GM19035 (cell line): ENCODE measurements at regions not wholly inside any gene's neighbourhood (a gene's known extent, or its start where the extent isn't known, plus 50 kb on each side); places are given as distances from the start of the nearest gene placed in this dataset.

ENCODE experiments used
- ATAC-seq: cut with Tn5 transposase; IDR thresholded peaks from one replicate; pipeline ENCODE4 v1.9.1; 2021; ENCODE audit not compliant: unreplicated experiment

GRCh38 chr7:97601931-97602457 lies 129.9 kb upstream of the TAC1 start:
- ATAC-seq: no peak

DNA sequence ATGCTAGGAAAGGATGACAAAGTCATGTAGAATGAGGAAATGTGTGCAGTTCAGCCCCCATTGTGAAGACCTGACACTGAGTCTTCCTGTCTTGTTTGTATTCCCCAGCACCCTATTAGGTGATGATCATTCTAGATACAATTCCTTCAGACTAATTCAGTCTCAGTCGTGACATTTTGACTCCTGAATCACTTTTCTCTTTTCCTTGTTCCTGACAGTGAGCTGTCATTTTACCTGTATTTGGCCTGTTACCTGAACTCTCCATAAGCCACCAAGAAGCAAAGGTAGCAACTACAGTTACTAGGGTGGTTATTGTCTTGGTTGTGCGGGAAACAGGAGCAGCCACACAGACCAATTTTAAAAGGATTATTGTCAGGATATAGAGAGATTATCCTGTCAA lies 111.4 kb upstream of the TAC1 start:
- ATAC-seq: no peak

- peak; percentile 89 for ATAC-seq
Observed at GRCh38 chr7:97623333-97623732, 108.6 kb upstream of the TAC1 start.

DNA sequence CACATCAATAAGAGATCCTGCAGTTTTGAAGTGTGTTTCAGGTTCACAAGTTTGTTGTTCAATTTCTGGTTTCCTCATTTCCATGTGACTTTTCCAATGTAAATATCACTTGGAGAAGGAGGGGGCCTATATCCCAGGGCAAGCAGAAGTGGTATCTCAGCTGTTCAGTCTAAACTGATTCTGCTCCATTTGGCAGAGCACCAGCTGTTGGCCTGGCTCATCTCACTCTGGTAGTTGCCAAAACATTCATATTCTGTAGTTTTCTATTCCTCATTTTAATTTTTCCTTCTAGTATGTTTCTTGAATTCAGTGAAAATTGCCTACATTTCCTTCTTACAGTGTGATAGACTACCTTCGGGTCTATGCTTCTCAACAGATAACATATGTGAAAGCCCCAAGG lies 101.8 kb upstream of the TAC1 start:
- ATAC-seq: no peak

DNA sequence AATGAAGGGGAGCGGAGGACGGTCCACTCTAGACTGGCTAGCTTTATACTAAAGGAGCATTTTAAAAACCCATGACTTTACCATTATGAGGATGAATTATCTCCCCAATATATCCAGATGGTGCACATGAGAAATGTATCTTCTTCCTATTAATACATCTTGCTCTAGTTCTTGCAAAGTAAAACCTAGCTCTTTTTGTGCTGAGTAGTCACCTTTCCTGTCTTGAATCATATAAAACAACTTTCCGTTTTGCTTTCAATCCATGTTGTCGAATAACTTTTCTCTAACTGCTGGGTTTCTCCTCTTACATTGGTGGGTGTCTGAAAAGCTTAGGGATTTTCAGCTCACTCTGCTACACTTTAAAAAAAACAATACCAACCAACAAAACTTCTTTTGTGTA lies 96.3 kb upstream of the TAC1 start:
- no peak for ATAC-seq

GRCh38 chr7:97639036-97639435 lies 92.8 kb upstream of the TAC1 start:
- no peak for ATAC-seq

- no peak for ATAC-seq
Observed at GRCh38 chr7:97659363-97660045, 72.4 kb upstream of the TAC1 start.

- no peak for ATAC-seq
Observed at GRCh38 chr7:97667359-97667758, 64.5 kb upstream of the TAC1 start.

- ATAC-seq: no peak
Observed at GRCh38 chr7:97671571-97671970, 60.3 kb upstream of the TAC1 start.

DNA sequence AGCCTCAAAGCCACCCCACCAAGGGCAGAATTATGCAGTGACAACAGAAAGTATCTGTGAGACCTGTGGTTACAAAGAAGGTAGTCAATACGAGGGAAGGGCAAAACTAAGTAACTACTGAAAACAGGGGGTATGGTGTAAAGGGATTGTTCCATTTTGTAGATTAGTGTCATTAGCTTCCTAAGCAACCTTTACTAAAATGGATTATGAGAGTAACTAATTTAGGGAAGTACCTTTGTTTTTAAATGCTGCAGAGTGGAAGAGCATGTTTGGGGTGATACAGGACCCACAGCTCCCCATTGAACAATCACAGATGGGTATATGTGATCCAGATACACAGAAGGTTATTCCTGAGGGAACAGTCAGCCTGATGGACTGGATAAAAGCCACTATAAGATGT lies 51.3 kb upstream of the TAC1 start:
- no peak for ATAC-seq
